Esophagus squamous epithelium (tissue), 4 donors: ENCODE measurements at regions not wholly inside any gene's neighbourhood (a gene's known extent, or its start where the extent isn't known, plus 50 kb on each side); places are given as distances from the start of the nearest gene placed in this dataset.

Experiments used
- CTCF ChIP-seq, 6 experiments: fragments of 450-650 bp in 4 of 6; fragments of 200-600 bp in 2 of 6; sonication (generic) in 2 of 6; IDR thresholded peaks; one replicate each; pipeline ENCODE4 v1.5.1; 2016 to 2019; ENCODE audit warnings: antibody characterized with exemption in 6 of 6, mild to moderate bottlenecking in 4 of 6, moderate library complexity in 4 of 6
- POLR2A ChIP-seq, 4 donors: fragments of 450-650 bp; IDR thresholded peaks; one replicate each; pipeline ENCODE4 v1.6.1; 2017; ENCODE audit warnings: antibody characterized with exemption in 4 of 4, mild to moderate bottlenecking in 4 of 4, moderate library complexity in 3 of 4

DNA sequence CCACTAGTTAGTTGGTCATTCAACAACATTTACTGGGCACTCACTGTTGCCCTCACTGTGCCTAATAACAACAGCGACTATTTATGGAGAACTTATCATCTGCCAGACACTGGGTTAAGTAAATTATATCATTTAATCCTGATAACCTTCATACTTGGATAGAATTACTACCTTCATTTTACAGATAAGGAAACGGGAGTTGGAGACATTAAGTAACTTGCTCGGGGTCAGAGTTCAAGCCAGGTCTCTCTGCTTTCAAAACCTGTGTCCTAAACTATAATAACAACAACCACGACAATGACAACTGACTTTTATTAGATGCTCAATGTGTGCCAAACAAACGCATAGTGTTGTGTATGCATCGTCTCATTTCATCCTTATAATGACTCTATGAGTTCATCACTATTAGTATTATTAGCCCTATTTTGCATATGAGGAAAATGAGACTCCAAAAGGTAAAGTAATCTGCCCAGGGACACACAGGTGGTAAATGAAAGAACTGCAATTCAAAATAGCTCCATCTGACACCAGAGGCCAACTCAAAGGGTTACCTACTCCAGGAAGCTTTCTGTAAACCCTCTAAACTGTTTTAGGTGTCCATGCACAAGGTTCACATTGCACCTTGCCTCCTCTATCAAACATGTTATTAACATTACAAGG lies 98.4 kb upstream of the ACSL4 start:
- no peak for TF ChIP-seq CTCF (IDR thresholded peaks at IDR 0.05)
- no peak for TF ChIP-seq POLR2A (IDR thresholded peaks at IDR 0.05)
